ENCODE measurements at regions not wholly inside any gene's neighbourhood (a gene's known extent, or its start where the extent isn't known, plus 50 kb on each side); places are given as distances from the start of the nearest gene placed in this dataset.
A peak's percentile ranks its signal among the peaks of the same experiment; 100 is the strongest.

DNA sequence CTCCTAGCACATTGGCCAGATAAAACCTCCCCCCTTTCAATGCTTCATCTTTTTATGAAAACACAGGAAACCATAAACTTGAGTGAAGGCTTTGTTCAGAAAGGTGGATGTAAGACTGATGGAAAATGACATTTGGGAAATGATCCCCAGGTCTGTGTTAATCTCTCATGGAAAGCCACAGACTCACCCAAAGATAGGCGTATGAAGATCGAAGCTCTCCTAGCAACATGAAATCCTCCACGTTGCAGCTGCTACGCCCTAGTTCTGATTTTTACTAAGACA lies 63.4 kb upstream of the PTGR2 start:
- Histone ChIP-seq H3K4me1 (ENCODE audit: low read depth) (peaks cover 42% of the 10 kb centered on the region), H3K27me3 (no peaks in the 10 kb centered on the region), H3K36me3 (no peaks in the 10 kb centered on the region), H3K9me3 (ENCODE audit: low read depth) (no peaks in the 10 kb centered on the region), H3K4me3 (no peak overlapping the region), H3K27ac (no peak overlapping the region)
- TF ChIP-seq, protein P1, sequence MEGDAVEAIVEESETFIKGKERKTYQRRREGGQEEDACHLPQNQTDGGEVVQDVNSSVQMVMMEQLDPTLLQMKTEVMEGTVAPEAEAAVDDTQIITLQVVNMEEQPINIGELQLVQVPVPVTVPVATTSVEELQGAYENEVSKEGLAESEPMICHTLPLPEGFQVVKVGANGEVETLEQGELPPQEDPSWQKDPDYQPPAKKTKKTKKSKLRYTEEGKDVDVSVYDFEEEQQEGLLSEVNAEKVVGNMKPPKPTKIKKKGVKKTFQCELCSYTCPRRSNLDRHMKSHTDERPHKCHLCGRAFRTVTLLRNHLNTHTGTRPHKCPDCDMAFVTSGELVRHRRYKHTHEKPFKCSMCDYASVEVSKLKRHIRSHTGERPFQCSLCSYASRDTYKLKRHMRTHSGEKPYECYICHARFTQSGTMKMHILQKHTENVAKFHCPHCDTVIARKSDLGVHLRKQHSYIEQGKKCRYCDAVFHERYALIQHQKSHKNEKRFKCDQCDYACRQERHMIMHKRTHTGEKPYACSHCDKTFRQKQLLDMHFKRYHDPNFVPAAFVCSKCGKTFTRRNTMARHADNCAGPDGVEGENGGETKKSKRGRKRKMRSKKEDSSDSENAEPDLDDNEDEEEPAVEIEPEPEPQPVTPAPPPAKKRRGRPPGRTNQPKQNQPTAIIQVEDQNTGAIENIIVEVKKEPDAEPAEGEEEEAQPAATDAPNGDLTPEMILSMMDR (IDR thresholded peaks at IDR 0.05; ENCODE audit: low read depth, low read length) = no peak
- no peak for DNase-seq (ENCODE audit: low read depth in 1 of 2, low spot score in 1 of 2)

DNA sequence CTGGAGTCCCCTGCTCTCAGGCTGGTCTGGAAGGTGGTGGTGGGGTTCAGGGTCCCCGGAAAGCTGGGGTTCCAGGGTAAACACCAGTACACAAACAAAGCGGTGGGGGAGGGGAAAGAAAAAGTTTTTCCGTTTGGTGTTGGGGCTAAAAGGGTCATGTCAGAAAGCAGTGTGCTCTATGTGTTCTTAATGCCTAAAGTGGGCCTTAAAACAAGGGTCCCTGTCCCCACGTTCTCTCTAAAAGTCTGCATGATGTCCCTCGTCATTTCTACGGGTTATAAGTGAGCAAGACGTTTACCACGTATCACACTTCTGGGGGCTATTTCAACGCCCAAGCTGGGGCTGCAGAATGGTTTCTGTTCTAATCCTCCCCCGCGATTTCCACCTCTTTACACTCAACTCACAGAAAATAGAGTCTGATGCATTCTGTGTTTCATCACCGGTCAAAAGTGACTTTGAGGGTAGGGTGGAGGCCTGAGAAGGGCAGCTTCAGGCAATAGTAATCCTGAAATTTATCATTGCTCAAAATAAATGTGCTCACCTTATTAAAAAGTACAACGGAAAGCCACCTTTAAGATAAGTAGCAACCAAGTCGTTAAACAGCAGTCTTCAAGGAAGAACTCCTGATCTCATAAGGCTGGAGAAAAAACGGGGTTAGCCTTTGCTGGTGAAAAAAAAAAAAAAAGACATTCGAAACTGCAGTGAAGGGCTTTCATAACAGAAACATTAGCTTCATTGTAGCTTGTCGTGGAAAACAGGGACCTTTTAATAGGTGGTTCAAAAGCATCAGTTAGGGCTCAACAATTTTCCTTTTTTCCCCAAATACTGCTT lies 63.9 kb upstream of the PTGR2 start:
- Histone ChIP-seq H3K27me3 (no peaks in the 10 kb centered on the region), H3K4me1 (ENCODE audit: low read depth) (peaks cover 47% of the 10 kb centered on the region), H3K27ac (peak overlapping the region; percentile 96), H3K36me3 (no peaks in the 10 kb centered on the region), H3K4me3 (peak overlapping the region; percentile 80), H3K9me3 (ENCODE audit: low read depth) (no peaks in the 10 kb centered on the region)
- peak in 1 of 2 donors; percentile 60 for DNase-seq (ENCODE audit: low read depth in 1 of 2, low spot score in 1 of 2)
- TF ChIP-seq, protein P1 (IDR thresholded peaks at IDR 0.05; ENCODE audit: low read depth, low read length) = no peak

DNA sequence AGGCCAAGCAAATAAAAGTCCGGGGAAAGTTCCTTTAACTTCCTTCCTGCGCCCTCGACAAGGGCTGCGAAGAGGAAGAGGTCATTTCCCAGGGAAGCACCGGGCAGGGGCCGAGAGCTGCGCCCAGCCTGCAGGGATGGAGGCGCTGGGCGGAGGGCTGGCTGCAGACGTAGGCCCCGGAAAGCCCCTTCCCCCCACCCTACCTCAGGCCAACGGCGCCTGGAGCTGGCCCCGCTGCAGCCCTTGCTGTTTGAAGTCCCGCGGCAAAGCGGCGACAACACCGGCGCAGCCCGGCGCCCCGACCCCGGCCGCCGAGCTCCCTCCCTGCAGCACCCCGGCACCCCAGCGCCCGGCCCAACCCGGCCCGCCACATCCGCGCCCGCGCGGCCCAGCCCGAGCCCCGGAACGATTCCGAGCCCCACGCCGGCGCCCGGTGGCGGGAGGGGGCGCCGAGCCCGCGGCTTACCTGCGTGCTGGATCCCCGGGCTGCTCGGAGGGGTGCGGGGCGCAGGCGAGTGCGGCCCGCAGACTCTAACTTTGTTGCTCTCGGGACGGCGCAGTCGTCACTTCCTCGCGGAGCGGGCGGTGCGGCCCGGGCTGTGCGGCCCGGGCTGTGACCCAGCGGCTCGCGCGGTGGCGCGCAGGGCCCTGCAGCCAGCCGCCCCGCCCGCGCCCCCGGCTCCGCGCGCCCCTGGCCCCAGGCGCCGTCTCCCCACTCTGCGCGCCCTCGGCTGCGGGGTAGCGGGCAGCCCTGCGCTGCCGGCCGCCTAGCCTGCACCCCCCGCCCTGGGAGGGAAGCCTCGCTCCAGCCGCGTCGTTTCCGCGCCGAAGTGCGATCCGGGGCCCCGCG lies 64.8 kb upstream of the PTGR2 start:
- Histone ChIP-seq H3K4me1 (ENCODE audit: low read depth) (peaks cover 45% of the 10 kb centered on the region), H3K4me3 (peak overlapping the region; percentile 80), H3K36me3 (no peaks in the 10 kb centered on the region), H3K27ac (peak overlapping the region; percentile 96), H3K9me3 (ENCODE audit: low read depth) (no peaks in the 10 kb centered on the region), H3K27me3 (no peaks in the 10 kb centered on the region)
- peak; percentile 61 to 83 for DNase-seq (ENCODE audit: low read depth in 1 of 2, low spot score in 1 of 2)
- TF ChIP-seq, protein P1 (IDR thresholded peaks at IDR 0.05; ENCODE audit: low read depth, low read length) = no peak

DNA sequence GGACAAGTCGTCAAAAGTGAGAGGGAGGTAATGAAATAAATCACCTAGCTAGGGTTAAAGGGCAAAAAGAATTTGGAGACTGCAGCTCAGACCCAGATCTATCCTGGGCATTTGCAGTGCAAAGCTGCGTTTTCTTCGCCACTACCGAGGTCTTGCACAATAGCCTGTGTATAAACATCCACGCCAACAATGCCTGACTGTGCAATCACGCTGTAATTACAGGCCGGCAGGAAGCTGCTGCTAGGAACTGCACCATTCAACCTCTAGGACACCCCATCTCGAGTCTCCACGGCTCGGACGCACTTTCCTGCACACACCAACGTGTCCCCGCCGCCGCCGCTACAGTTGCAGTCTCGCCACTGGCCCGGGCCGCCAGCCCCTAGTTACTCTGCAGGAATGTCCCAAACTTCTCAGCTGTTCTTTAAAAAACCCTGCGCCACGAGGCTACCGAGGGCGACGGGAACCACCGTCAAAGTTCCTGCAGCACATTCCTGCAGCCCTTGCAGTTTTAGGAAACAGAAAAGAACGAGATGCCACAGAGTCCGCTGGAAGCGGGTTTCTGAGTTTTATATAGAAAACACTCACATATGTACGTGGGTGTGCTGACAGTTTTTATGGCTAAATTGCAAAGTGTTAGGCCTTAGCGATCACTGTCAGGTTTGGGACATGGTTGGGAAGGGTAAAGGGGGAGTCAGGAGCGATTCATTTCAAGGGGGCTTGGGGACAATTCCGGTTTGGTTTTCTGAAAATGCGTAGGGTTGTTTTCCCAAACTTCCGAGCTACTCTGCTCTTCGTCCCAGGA lies 65.6 kb upstream of the PTGR2 start:
- peak; percentile 60 to 96 for DNase-seq (ENCODE audit: low read depth in 1 of 2, low spot score in 1 of 2)
- peak overlapping the region; percentile 96 for H3K27ac ChIP-seq
- H3K4me3 ChIP-seq = peak overlapping the region; percentile 80

More for the DNA sequence above, 65.6 kb upstream of the PTGR2 start:
- no peaks in the 10 kb centered on the region for H3K36me3 ChIP-seq
- peaks cover 45% of the 10 kb centered on the region for H3K4me1 ChIP-seq (ENCODE audit: low read depth)
- TF ChIP-seq, protein P1 (IDR thresholded peaks at IDR 0.05; ENCODE audit: low read depth, low read length) = peak; percentile 30
- no peaks in the 10 kb centered on the region for H3K27me3 ChIP-seq
- H3K9me3 ChIP-seq (ENCODE audit: low read depth) = no peaks in the 10 kb centered on the region

Measured in cardiac muscle cell (in vitro differentiated cells and primary cell).